Retinal pigment epithelial cell (primary cell): ENCODE measurements at regions not wholly inside any gene's neighbourhood (a gene's known extent, or its start where the extent isn't known, plus 50 kb on each side); places are given as distances from the start of the nearest gene placed in this dataset.

Experiments
- DNase-seq: peaks from one replicate; pipeline ENCODE4 v3.0.0-alpha.2; 2010; ENCODE audit warnings: low read depth
- H3K4me3 ChIP-seq: 2 replicates; pipeline ENCODE4 v1.5.1; 2011; ENCODE audit warnings: mild to moderate bottlenecking, low read length, control low read depth, moderate library complexity
- TF ChIP-seq, protein P1 (sequence below): conservative IDR thresholded peaks from 2 replicates; pipeline ENCODE4 v1.5.1; 2011; ENCODE audit warnings: low read depth, low read length, control low read depth, inconsistent platforms

DNA sequence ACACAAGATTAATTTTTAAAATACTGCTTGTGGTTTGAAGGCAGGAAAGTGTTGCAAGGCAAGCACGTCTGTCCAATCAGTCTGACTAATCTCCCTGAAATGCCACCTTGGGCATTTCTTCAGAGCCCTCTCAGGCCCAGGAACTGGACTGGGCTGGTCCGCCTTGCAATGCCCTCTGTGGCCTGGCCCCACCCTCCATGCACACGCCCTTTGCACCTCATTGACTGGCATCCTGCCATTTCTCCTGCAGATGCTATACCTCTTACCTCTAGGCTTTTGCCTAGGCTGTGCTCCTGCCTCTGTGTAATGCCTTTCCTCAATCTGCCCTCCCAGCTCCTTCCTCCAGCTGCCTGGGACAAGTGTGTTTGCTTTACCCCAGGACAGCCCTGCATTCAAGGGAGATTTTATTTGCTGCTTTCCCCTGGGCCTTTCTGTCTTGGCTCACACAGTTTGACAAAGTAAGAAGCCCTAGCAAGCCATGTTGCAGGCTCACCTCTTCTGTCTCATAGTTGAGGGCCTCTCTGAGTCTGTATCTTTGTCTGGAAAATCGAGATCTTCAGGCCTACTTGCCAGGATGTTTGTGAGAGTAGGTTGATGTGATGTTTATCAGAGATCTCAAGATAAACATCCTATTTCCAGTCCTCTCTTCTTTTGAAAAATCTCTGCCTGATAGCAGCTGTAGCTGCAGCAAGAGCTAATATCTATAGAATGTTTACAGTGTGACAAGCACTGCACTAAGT, 149.2 kb upstream of the JUN start:
- peak; percentile 72 for DNase-seq
- TF ChIP-seq, protein P1, sequence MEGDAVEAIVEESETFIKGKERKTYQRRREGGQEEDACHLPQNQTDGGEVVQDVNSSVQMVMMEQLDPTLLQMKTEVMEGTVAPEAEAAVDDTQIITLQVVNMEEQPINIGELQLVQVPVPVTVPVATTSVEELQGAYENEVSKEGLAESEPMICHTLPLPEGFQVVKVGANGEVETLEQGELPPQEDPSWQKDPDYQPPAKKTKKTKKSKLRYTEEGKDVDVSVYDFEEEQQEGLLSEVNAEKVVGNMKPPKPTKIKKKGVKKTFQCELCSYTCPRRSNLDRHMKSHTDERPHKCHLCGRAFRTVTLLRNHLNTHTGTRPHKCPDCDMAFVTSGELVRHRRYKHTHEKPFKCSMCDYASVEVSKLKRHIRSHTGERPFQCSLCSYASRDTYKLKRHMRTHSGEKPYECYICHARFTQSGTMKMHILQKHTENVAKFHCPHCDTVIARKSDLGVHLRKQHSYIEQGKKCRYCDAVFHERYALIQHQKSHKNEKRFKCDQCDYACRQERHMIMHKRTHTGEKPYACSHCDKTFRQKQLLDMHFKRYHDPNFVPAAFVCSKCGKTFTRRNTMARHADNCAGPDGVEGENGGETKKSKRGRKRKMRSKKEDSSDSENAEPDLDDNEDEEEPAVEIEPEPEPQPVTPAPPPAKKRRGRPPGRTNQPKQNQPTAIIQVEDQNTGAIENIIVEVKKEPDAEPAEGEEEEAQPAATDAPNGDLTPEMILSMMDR = no peak
- no peak overlapping the region for H3K4me3 ChIP-seq

DNA sequence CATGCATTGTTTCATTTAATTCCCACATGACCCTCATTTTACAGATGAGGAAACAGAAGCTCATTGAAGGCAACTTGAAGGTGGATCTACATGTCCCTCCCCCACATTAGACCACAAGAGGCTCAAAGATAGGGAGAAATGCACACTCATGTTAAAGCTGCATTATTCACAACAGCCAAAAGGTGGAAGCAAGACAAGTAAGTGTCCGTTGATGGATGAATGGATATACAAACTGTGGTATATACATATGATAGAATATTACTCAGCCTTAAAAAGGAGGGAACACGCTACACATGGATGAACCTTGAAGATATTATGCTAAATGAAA, 149.7 kb upstream of the JUN start:
- no peak for DNase-seq
- H3K4me3 ChIP-seq = no peak overlapping the region
- TF ChIP-seq, protein P1 = no peak

DNA sequence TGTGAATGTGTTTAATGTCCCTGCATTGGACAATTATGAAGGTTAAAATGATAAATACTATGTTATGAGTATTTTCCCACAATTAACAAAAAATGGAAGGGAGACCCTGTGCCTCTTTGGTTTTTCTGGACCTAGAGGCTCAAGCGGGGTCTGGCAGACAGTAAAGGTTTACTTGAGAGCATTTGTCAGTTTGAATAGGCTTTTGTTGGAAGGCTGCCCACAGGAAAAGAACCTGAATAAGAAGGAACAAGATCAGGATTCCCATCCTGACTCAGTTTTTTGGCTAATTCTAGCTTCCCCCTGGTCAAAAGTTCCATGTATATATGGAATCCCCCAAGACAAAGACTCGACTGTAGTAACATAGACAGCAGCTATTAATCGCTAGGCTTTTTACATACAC, 150.9 kb upstream of the JUN start:
- no peak overlapping the region for H3K4me3 ChIP-seq
- no peak for DNase-seq
- TF ChIP-seq, protein P1 = no peak

DNA sequence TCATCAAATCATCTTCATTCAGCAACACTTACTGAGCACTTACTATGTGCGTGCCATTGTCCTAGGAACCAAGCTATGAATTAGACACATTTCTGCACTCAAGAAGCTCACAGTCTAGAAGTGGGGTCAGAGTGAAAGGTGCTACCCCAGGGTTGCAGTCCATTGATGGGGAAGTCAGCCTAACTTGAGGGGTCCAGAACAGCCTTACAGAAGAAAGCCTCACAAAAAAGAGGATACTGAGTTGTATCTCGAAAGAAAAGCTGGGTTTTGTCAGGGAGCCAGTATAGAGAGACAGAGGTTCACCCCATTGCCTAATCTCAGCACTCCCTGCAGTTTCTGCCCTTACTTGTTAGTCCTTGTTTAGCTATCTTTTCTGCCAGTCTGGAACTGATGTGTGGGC, 153.1 kb upstream of the JUN start:
- no peak for DNase-seq
- TF ChIP-seq, protein P1 = no peak

DNA sequence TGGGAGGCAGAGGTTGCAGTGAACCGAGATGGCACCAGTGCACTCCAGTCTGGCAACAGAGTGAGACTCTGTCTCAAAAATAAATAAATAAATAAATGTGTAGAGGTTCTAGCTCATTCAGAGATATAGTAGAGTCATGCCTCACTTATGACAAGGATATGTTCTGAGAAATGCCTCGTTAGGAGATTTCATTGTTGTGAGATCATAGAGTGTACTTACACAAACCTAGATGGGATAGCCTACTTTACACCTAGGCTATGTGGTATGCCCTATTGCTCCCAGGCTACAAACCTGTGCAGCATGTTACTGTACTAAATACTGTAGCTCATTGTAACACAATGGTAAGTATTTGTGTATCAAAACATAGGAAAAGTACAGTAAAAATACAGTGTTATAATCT, 155.3 kb upstream of the JUN start:
- H3K4me3 ChIP-seq = no peak overlapping the region
- TF ChIP-seq, protein P1 = no peak
- DNase-seq = no peak

More for the DNA sequence above, 153.1 kb upstream of the JUN start:
- no peak overlapping the region for H3K4me3 ChIP-seq

DNA sequence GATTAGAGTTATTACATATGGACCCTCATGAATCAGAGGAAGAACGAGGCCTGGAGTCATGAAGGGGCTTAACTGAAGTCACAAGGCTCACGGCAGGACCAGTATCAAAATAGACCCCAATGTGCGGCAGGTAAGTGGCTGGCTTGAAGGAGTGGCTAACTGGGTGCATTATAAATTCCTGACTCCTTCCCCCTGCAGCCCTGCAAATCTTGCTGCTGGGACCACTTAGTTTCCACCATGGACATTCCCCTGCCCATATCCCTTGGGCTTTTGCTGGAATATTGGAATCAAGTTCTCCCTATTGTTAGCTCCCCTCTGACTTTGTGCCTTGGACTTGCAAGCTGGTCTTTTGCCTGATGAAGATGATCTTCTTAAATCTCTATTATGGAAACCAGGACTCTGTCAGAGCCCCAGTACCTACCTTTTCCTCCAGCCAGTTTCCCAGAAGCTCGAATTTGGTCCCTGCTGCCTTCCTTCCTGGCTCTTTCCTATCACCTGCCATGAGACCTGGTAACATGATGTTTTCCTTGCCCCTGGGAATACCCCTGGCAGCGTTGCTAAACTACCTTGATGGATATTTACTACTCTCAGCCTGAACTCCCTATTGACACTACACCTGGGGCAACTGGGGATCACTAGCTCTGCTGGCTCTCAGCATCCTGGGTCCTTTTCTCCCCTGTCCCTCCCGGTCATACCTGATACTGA, 156.0 kb upstream of the JUN start:
- H3K4me3 ChIP-seq = no peak overlapping the region
- no peak for DNase-seq
- TF ChIP-seq, protein P1 = no peak

DNA sequence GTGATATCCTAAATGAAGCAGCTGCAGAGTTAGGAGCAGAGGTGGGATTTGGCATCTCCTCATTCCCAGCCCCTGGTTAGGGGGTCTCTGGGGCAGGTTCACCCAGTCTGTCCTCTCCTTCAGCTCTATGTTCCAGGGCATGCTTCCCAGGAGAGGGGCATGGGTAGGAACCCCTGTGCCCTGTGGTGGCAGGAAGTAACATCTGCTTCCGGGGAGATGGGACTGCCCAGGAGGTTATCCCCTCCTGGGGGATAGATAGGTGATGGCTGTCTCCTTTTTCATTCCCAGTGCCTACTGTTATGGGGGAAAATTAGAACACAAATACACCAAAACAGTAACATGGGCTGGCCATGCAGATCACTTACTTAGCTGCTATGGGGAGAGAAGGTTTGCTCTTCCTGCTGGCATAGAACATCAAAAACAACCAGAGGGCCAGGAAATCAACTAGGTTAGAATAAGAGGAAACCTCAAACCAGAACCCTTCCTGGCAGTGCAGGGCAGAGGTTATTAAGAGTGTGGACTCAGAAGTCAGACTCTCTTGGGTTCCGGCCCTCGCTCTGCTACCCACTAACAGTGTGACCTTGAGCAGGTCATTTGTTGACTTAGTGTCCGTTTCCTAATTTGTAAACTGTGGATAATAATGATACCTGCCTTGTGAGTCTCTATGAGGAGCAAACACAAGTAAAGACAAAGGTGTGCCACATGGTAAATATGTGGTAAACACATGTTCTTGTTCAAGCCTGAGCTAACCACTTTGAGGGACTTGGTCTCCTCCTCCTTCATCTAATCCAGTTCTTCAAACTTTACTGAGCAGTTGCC, 157.8 kb upstream of the JUN start:
- H3K4me3 ChIP-seq = no peak overlapping the region
- no peak for DNase-seq
- TF ChIP-seq, protein P1 = no peak
